ENCODE measurements at regions not wholly inside any gene's neighbourhood (a gene's known extent, or its start where the extent isn't known, plus 50 kb on each side); places are given as distances from the start of the nearest gene placed in this dataset.
A peak's percentile ranks its signal among the peaks of the same experiment; 100 is the strongest.
"Not testable (repeated sequence)": the region's sequence is repeated elsewhere in the genome, so short reads cannot be mapped to it uniquely, and the experiment has no call there.

GRCh38 chr15:61393524-61393923 is 164.4 kb upstream of the RORA start:
- no peak for DNase-seq

- no peak for DNase-seq
Observed at GRCh38 chr15:61390138-61390537, 161.0 kb upstream of the RORA start.

- DNase-seq: no peak
Observed at GRCh38 chr15:61389334-61390028, 160.4 kb upstream of the RORA start.

GRCh38 chr15:61387675-61388074 is 158.6 kb upstream of the RORA start:
- DNase-seq: no peak

- no peak for DNase-seq
Observed at GRCh38 chr15:61383421-61383820, 154.3 kb upstream of the RORA start.

- DNase-seq: no peak
Observed at GRCh38 chr15:61382927-61383326, 153.8 kb upstream of the RORA start.

- no peak for DNase-seq
Observed at GRCh38 chr15:61381501-61381900, 152.4 kb upstream of the RORA start.

- no peak for DNase-seq
Observed at GRCh38 chr15:61380270-61380669, 151.2 kb upstream of the RORA start.

GRCh38 chr15:61379005-61379404 is 149.9 kb upstream of the RORA start:
- DNase-seq: no peak

GRCh38 chr15:61376961-61377360 is 147.9 kb upstream of the RORA start:
- no peak for DNase-seq

GRCh38 chr15:61376516-61376915 is 147.4 kb upstream of the RORA start:
- no peak for DNase-seq

GRCh38 chr15:61374848-61375247 is 145.7 kb upstream of the RORA start:
- no peak for DNase-seq

GRCh38 chr15:61367953-61368352 is 138.9 kb upstream of the RORA start:
- DNase-seq: peak; percentile 17

GRCh38 chr15:61364871-61365270 is 135.8 kb upstream of the RORA start:
- DNase-seq: no peak

GRCh38 chr15:61362912-61363311 is 133.8 kb upstream of the RORA start:
- not testable (repeated sequence) for DNase-seq

- no peak for DNase-seq
Observed at GRCh38 chr15:61344293-61344692, 115.2 kb upstream of the RORA start.

GRCh38 chr15:61342390-61342789 is 113.3 kb upstream of the RORA start:
- DNase-seq: no peak

- no peak for DNase-seq
Observed at GRCh38 chr15:61339516-61339915, 110.4 kb upstream of the RORA start.

GRCh38 chr15:61337541-61337940 is 108.4 kb upstream of the RORA start:
- DNase-seq: no peak

- no peak for DNase-seq
Observed at GRCh38 chr15:61336026-61336638, 107.0 kb upstream of the RORA start.

GRCh38 chr15:61334714-61335113 is 105.6 kb upstream of the RORA start:
- not testable (repeated sequence) for DNase-seq

- DNase-seq: no peak
Observed at GRCh38 chr15:61331019-61331418, 101.9 kb upstream of the RORA start.

- DNase-seq: peak; percentile 88
Observed at GRCh38 chr15:61327019-61327631, 98.0 kb upstream of the RORA start.

- DNase-seq: no peak
Observed at GRCh38 chr15:61319892-61320291, 90.8 kb upstream of the RORA start.
